CD14-positive monocyte (primary cell): ENCODE measurements at regions not wholly inside any gene's neighbourhood (a gene's known extent, or its start where the extent isn't known, plus 50 kb on each side); places are given as distances from the start of the nearest gene placed in this dataset.

Experiments
- DNase-seq, 3 donors: peaks; one replicate each; pipeline ENCODE4 v3.0.0-alpha.2; 2011 to 2022
- H2AFZ ChIP-seq: 2 replicates; pipeline ENCODE4 v1.6.0; 2012; ENCODE audit warnings: mild to moderate bottlenecking, low read depth, low read length, inconsistent platforms; ENCODE audit not compliant: insufficient read depth, poor library complexity, severe bottlenecking
- H3K27ac ChIP-seq, 2 donors: 1 replicate in 1 of 2; 2 replicates in 1 of 2; pipeline ENCODE4 v1.5.1; 2012 to 2013; ENCODE audit warnings: low read length in 2 of 2, control low read depth in 1 of 2, inconsistent platforms in 1 of 2, low read depth in 1 of 2, mild to moderate bottlenecking in 1 of 2
- H3K27me3 ChIP-seq, 2 donors: one replicate each; pipeline versions ENCODE4 v1.6.0 to v1.6.1; 2011 to 2013; ENCODE audit warnings: low read length in 2 of 2; ENCODE audit not compliant: control insufficient read depth in 2 of 2, insufficient read depth in 2 of 2
- H3K36me3 ChIP-seq, 2 donors: replicated peaks in 1 of 2; 1 replicate in 1 of 2; 2 replicates in 1 of 2; pipeline versions ENCODE4 v1.5.1 to v1.6.1; 2012 to 2013; ENCODE audit warnings: low read length in 2 of 2, control low read depth in 1 of 2, inconsistent platforms in 1 of 2, mild to moderate bottlenecking in 1 of 2; ENCODE audit not compliant: insufficient read depth in 2 of 2, control insufficient read depth in 1 of 2
- H3K4me1 ChIP-seq, 2 donors: 1 replicate in 1 of 2; 2 replicates in 1 of 2; pipeline versions ENCODE4 v1.5.1 to v1.6.1; 2012 to 2013; ENCODE audit warnings: low read length in 2 of 2, control low read depth in 1 of 2, inconsistent platforms in 1 of 2, mild to moderate bottlenecking in 1 of 2, moderate library complexity in 1 of 2; ENCODE audit not compliant: insufficient read depth in 2 of 2, control insufficient read depth in 1 of 2
- H3K4me2 ChIP-seq: replicated peaks from 2 replicates; pipeline ENCODE3; 2012; ENCODE audit warnings: low read length, moderate library complexity, mild to moderate bottlenecking; ENCODE audit not compliant: poor library complexity, severe bottlenecking; ENCODE audit errors: extremely low read depth
- H3K4me3 ChIP-seq, 3 experiments: fragments of 200-600 bp in 1 of 3; sonication (generic) in 1 of 3; replicated peaks in 1 of 3; 1 replicate in 2 of 3; 2 replicates in 1 of 3; pipeline ENCODE4 v1.5.1; 2011 to 2013; ENCODE audit warnings: low read length in 3 of 3, mild to moderate bottlenecking in 3 of 3, control low read depth in 2 of 3, low read depth in 2 of 3, inconsistent platforms in 1 of 3, moderate library complexity in 1 of 3
- H3K79me2 ChIP-seq: 2 replicates; pipeline ENCODE4 v1.6.0; 2012; ENCODE audit warnings: mild to moderate bottlenecking, control low read depth, inconsistent platforms, low read length, moderate library complexity; ENCODE audit not compliant: insufficient read depth
- H3K9ac ChIP-seq: 2 replicates; pipeline ENCODE4 v1.6.0; 2017; ENCODE audit warnings: low read length, mild to moderate bottlenecking; ENCODE audit not compliant: insufficient read depth, poor library complexity, severe bottlenecking
- H3K9me3 ChIP-seq, 2 donors: replicated peaks in 1 of 2; 1 replicate in 1 of 2; 2 replicates in 1 of 2; pipeline versions ENCODE4 v1.5.1 to v1.6.1; 2012 to 2013; ENCODE audit warnings: low read length in 2 of 2, control low read depth in 1 of 2; ENCODE audit not compliant: control insufficient read depth in 1 of 2, insufficient read depth in 1 of 2
- H4K20me1 ChIP-seq: 2 replicates; pipeline ENCODE4 v1.6.0; 2012; ENCODE audit warnings: mild to moderate bottlenecking, low read length, control low read depth, moderate library complexity; ENCODE audit not compliant: insufficient read depth
- H3K27ac Mint-ChIP-seq, 7 donors: one replicate each; pipeline ENCODE4 v1.8.0; 2020; ENCODE audit warnings: mild to moderate bottlenecking in 7 of 7, mixed read lengths in 7 of 7, moderate library complexity in 6 of 7, inconsistent platforms in 2 of 7
- H3K27me3 Mint-ChIP-seq, 3 donors: one replicate each; pipeline ENCODE4 v1.8.0; 2021 to 2022; ENCODE audit warnings: low read depth in 3 of 3, mild to moderate bottlenecking in 3 of 3, mixed read lengths in 3 of 3, moderate library complexity in 3 of 3, inconsistent platforms in 1 of 3
- H3K36me3 Mint-ChIP-seq, 2 donors: one replicate each; pipeline ENCODE4 v1.8.0; 2020; ENCODE audit warnings: mixed read lengths in 2 of 2, inconsistent platforms in 1 of 2, mild to moderate bottlenecking in 1 of 2
- H3K4me1 Mint-ChIP-seq: one replicate; pipeline ENCODE4 v1.8.0; 2020; ENCODE audit warnings: mild to moderate bottlenecking, mixed read lengths
- H3K4me3 Mint-ChIP-seq, 2 donors: one replicate each; pipeline ENCODE4 v1.8.0; 2020; ENCODE audit warnings: mild to moderate bottlenecking in 2 of 2, mixed read lengths in 2 of 2, moderate library complexity in 1 of 2
- H3K9me3 Mint-ChIP-seq, 7 donors: one replicate each; pipeline ENCODE4 v1.8.0; 2020 to 2022; ENCODE audit warnings: mixed read lengths in 7 of 7, mild to moderate bottlenecking in 6 of 7, moderate library complexity in 6 of 7, inconsistent platforms in 2 of 7
- CTCF ChIP-seq: fragments of 200-600 bp; IDR thresholded peaks from one replicate; pipeline ENCODE4 v1.8.0; 2022; ENCODE audit warnings: antibody characterized with exemption, mild to moderate bottlenecking
- WGBS: methylation state at CpG from one replicate; pipeline ENCODE4 v1.1.5; 2013; ENCODE audit warnings: missing lambda C conversion rate; ENCODE audit not compliant: insufficient coverage; 5-methylcytosine and 5-hydroxymethylcytosine counted together
- intact Hi-C, 2 donors: fragments of 100-400 bp; cut with micrococcal nuclease; formaldehyde crosslinking; loops; one replicate each; pipeline versions ENCODE4 v1.15.0 to v1.15.1; 2023

DNA sequence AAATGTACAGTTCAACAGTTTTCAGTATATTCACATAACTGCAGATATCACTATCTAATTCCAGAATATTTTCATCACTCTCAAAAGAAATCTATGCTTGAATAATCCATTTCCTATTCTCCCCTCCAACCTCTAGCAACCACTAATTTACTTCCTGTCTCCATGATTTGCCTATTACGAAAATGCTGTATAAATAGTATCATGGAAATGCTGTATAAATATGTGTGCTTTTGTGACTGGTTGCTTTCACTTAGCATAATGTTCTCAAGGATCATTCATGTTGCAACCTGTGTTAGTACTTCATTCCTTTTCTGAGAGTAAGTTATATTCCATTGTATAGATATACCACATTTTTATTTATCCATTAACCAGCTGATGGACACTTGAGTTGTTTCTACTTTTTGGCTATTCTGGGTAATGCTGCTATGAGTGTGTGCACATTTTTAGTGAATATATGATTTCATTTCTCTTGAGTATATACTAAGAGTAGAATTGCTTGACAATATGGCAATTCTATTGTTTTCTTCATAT is 115.6 kb downstream of the TNFSF18 start:
- Mint-ChIP-seq H3K27ac (no peak overlapping the region), H3K4me3 (no peak overlapping the region), H3K36me3 (no peaks in the 10 kb centered on the region), H3K4me1 (peaks cover 28% of the 10 kb centered on the region), H3K27me3 (no peaks in the 10 kb centered on the region), H3K9me3 (peaks cover 0 to 2% (median 0%) of the 10 kb centered on the region in 7 donors)
- Histone ChIP-seq H3K27ac (no peak overlapping the region), H2AFZ (no peak overlapping the region), H3K79me2 (no peaks in the 10 kb centered on the region), H3K4me3 (no peak overlapping the region), H3K9ac (no peak overlapping the region), H3K27me3 (no peaks in the 10 kb centered on the region), H3K36me3 (no peaks in the 10 kb centered on the region), H4K20me1 (no peaks in the 10 kb centered on the region), H3K4me1 (peaks cover 14 to 21% of the 10 kb centered on the region in 2 donors), H3K9me3 (no peaks in the 10 kb centered on the region), H3K4me2 (no peak overlapping the region)
- TF ChIP-seq CTCF, result no peak
- intact Hi-C loops, result loop anchor here in 1 of 2 donors (10.0 kb wide), 1 partner anchor 190 kb away; no protein-coding TSS in a partner anchor
- no CpG with 5 or more reads among the region's 1 CpG for WGBS
- no peak for DNase-seq

DNA sequence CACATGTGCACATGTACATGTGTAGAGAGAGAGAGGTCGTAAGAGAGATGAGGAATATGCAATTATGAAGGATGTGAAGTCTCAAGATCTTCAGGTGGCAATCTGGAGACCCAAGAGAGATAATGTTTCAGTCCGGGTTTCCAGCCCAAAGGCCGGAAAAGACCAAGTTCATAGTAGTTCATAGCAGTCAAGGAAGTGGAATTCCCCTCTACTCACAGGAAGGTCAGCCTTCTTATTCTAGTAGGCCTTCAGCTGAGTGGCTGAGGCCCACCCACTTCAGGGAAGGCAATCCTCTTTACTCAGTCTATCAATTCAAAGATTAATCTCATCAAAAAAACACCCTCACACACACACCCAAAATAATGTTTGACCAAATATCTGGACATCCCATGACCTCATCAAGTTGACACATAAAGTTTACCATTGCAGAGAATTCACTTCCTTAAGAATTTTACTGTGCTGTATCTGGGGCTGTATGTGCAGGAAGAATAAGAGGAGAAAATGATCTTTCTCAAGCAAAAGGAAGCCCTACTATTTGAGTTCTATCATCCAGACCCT is 114.6 kb downstream of the TNFSF18 start:
- Histone ChIP-seq H2AFZ (no peak overlapping the region), H3K9ac (no peak overlapping the region), H3K79me2 (no peaks in the 10 kb centered on the region), H3K4me1 (peaks cover 14 to 21% of the 10 kb centered on the region in 2 donors), H3K4me2 (no peak overlapping the region), H3K36me3 (no peaks in the 10 kb centered on the region), H4K20me1 (no peaks in the 10 kb centered on the region), H3K9me3 (no peaks in the 10 kb centered on the region), H3K27ac (no peak overlapping the region), H3K27me3 (no peaks in the 10 kb centered on the region), H3K4me3 (no peak overlapping the region)
- DNase-seq, result no peak
- TF ChIP-seq CTCF, result no peak
- peaks cover 0 to 3% (median 0%) of the 10 kb centered on the region in 3 donors for H3K27me3 Mint-ChIP-seq
- no peaks in the 10 kb centered on the region for H3K36me3 Mint-ChIP-seq
- 100% methylated on average over 2 of the region's 3 CpGs for WGBS
- no peak overlapping the region for H3K27ac Mint-ChIP-seq
- intact Hi-C loops, result loop anchor here in 1 of 2 donors (10.0 kb wide), 1 partner anchor 191 kb away; no protein-coding TSS in a partner anchor
- H3K9me3 Mint-ChIP-seq, result peaks cover 0 to 2% (median 0%) of the 10 kb centered on the region in 7 donors
- peaks cover 28% of the 10 kb centered on the region for H3K4me1 Mint-ChIP-seq
- H3K4me3 Mint-ChIP-seq, result no peak overlapping the region
